ENCODE measurements at regions not wholly inside any gene's neighbourhood (a gene's known extent, or its start where the extent isn't known, plus 50 kb on each side); places are given as distances from the start of the nearest gene placed in this dataset.

GRCh38 chr3:4897765-4898453, 81.3 kb upstream of the BHLHE40 start:
- Mint-ChIP-seq H3K4me3 (no peak overlapping the region), H3K9me3 (no peaks in the 10 kb centered on the region), H3K36me3 (ENCODE audit: low read depth) (no peaks in the 10 kb centered on the region)

GRCh38 chr3:4898454-4899313, 80.6 kb upstream of the BHLHE40 start:
- Mint-ChIP-seq H3K9me3 (no peaks in the 10 kb centered on the region), H3K4me1 (peaks cover 13% of the 10 kb centered on the region), H3K27ac (no peak overlapping the region), H3K36me3 (ENCODE audit: low read depth) (no peaks in the 10 kb centered on the region), H3K4me3 (no peak overlapping the region), H3K27me3 (ENCODE audit: low read depth, poor library complexity) (peaks cover 11% of the 10 kb centered on the region)
- DNase-seq, result no peak
- TF ChIP-seq CTCF (IDR thresholded peaks at IDR 0.05), result no peak

More at GRCh38 chr3:4897765-4898453, 81.3 kb upstream of the BHLHE40 start:
- H3K4me1 Mint-ChIP-seq, result peaks cover 13% of the 10 kb centered on the region
- no peak for DNase-seq
- peak overlapping the region; percentile 43 for H3K27ac Mint-ChIP-seq
- H3K27me3 Mint-ChIP-seq (ENCODE audit: low read depth, poor library complexity), result peaks cover 7% of the 10 kb centered on the region
- TF ChIP-seq CTCF (IDR thresholded peaks at IDR 0.05), result no peak

- no peak overlapping the region for H3K27ac Mint-ChIP-seq
- DNase-seq, result no peak
- no peak overlapping the region for H3K4me3 Mint-ChIP-seq
- no peaks in the 10 kb centered on the region for H3K9me3 Mint-ChIP-seq
- no peaks in the 10 kb centered on the region for H3K36me3 Mint-ChIP-seq (ENCODE audit: low read depth)
- no peak for TF ChIP-seq CTCF (IDR thresholded peaks at IDR 0.05)
- H3K4me1 Mint-ChIP-seq, result peaks cover 13% of the 10 kb centered on the region
- peaks cover 11% of the 10 kb centered on the region for H3K27me3 Mint-ChIP-seq (ENCODE audit: low read depth, poor library complexity)
Measured at GRCh38 chr3:4899710-4900109, 79.5 kb upstream of the BHLHE40 start.

- no peak overlapping the region for H3K27ac Mint-ChIP-seq
- no peak for TF ChIP-seq CTCF (IDR thresholded peaks at IDR 0.05)
Measured at GRCh38 chr3:4900298-4900697, 78.9 kb upstream of the BHLHE40 start.

GRCh38 chr3:4904811-4905695, 74.2 kb upstream of the BHLHE40 start:
- DNase-seq, result no peak
- no peak overlapping the region for H3K4me3 Mint-ChIP-seq

More at GRCh38 chr3:4900298-4900697, 78.9 kb upstream of the BHLHE40 start:
- no peak for DNase-seq
- Mint-ChIP-seq H3K4me3 (no peak overlapping the region), H3K9me3 (no peaks in the 10 kb centered on the region), H3K27me3 (ENCODE audit: low read depth, poor library complexity) (peaks cover 11% of the 10 kb centered on the region), H3K36me3 (ENCODE audit: low read depth) (no peaks in the 10 kb centered on the region), H3K4me1 (peaks cover 13% of the 10 kb centered on the region)

More at GRCh38 chr3:4904811-4905695, 74.2 kb upstream of the BHLHE40 start:
- no peaks in the 10 kb centered on the region for H3K36me3 Mint-ChIP-seq (ENCODE audit: low read depth)
- no peaks in the 10 kb centered on the region for H3K9me3 Mint-ChIP-seq
- H3K27me3 Mint-ChIP-seq (ENCODE audit: low read depth, poor library complexity), result peaks cover 3% of the 10 kb centered on the region
- TF ChIP-seq CTCF (IDR thresholded peaks at IDR 0.05), result no peak
- peaks cover 16% of the 10 kb centered on the region for H3K4me1 Mint-ChIP-seq
- no peak overlapping the region for H3K27ac Mint-ChIP-seq

Data from nephron progenitor cell (in vitro differentiated cells).